ENCODE measurements at regions not wholly inside any gene's neighbourhood (a gene's known extent, or its start where the extent isn't known, plus 50 kb on each side); places are given as distances from the start of the nearest gene placed in this dataset.
"Not testable (repeated sequence)": the region's sequence is repeated elsewhere in the genome, so short reads cannot be mapped to it uniquely, and the experiment has no call there.

DNA sequence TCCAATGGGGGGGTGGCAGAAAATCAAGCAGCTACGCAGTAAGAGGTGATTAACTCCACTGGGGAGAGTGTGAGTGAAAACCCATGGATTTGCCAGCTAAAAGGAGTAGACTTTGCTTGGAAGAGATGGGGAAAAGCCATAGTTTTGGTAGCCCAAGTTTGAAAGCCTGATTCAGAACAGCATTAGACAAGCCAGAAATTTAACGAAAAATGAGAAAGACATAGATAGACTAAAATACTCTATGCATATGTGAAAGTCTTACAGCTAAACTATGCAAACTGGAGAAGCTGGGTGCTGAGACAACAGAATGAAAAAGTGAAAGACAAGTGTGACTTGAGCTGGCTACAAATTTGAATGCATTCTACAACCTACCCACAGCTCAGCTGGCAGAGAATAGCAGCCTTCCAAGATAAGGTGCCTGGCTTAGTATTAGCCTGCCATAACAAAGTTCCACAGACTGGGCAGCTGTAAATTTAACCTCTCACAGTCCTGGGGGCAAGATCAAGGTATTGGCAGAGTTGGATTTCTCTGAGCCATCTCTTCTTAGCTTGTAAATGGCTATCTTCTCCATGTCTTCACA is 156.6 kb downstream of the CDC14C start:
- Histone ChIP-seq H3K36me3 (ENCODE audit: insufficient read depth, low read length) (no peaks in the 10 kb centered on the region), H2AFZ (ENCODE audit: low read depth, low read length) (no peak overlapping the region), H3K9me3 (ENCODE audit: low read length) (peaks cover 6% of the 10 kb centered on the region), H3K4me1 (ENCODE audit: insufficient read depth, low read length) (no peaks in the 10 kb centered on the region), H3K4me3 (ENCODE audit: low read length) (no peak overlapping the region), H3K27me3 (ENCODE audit: insufficient read depth, low read length) (no peaks in the 10 kb centered on the region)

DNA sequence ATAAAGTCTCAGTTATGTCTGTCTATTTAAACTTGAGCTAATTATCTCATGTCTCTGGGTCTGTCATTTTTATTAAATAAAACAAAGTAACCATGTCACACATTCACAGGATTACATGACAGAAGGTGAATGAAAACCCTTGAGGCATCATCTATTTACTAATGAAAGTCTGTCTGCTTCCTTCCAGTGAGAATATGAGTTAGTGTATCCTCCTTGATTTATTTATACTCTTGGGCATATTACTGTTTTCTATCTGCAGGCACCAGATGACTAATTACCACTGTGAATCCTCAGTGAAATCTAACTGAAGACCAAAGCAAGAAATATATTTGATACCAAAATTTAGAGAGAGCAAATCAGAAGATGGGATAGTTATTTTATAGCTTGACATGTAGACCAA is 163.7 kb downstream of the CDC14C start:
- Histone ChIP-seq H3K36me3 (ENCODE audit: insufficient read depth, low read length) (no peaks in the 10 kb centered on the region), H3K4me3 (ENCODE audit: low read length) (no peak overlapping the region), H2AFZ (ENCODE audit: low read depth, low read length) (no peak overlapping the region), H3K4me1 (ENCODE audit: insufficient read depth, low read length) (peaks cover 3% of the 10 kb centered on the region), H3K27me3 (ENCODE audit: insufficient read depth, low read length) (no peaks in the 10 kb centered on the region), H3K9me3 (ENCODE audit: low read length) (no peaks in the 10 kb centered on the region)

DNA sequence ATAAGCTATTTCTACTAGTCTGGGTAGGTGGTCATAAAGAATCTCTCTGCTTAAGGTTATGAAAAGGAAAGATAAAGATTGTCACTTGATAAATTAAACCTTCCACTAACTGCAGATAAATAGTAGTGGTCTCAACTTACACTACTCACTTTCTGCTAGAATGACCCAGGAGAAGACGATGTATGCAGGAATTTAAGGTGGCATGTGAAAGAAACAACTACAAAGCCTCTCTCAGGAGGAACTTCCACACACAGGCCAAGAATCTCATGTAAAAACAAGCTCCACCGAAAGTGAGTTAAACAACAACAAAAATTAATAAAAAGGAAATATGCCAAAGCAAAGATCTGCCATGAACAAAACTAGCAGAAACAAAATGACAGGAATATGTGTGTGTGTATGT is 165.4 kb downstream of the CDC14C start:
- Histone ChIP-seq H3K27me3 (ENCODE audit: insufficient read depth, low read length) (no peaks in the 10 kb centered on the region), H3K4me3 (ENCODE audit: low read length) (no peak overlapping the region)

DNA sequence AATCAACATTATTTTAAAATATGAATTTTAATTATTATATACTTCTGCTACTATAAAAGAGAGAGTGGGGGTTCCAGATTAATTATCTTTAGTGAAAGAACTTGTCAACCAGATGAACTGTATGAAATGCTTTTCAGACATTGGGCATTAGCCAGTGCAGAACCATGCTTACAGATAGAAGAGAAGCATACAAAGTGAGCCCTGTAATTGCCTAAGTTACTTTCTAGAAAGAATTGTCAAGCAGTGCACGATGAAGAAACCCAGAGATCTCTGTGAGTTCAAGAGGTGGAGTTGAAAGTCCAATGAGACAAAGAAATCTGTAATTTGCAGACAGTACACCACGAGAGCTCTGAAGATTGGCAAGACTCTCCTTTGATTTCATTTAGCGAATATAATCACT is 166.7 kb downstream of the CDC14C start:
- Histone ChIP-seq H3K4me3 (ENCODE audit: low read length) (no peak overlapping the region), H3K9me3 (ENCODE audit: low read length) (no peaks in the 10 kb centered on the region), H2AFZ (ENCODE audit: low read depth, low read length) (no peak overlapping the region), H3K27me3 (ENCODE audit: insufficient read depth, low read length) (no peaks in the 10 kb centered on the region), H3K4me1 (ENCODE audit: insufficient read depth, low read length) (peaks cover 10% of the 10 kb centered on the region), H3K36me3 (ENCODE audit: insufficient read depth, low read length) (no peaks in the 10 kb centered on the region)

More for the DNA sequence above, 165.4 kb downstream of the CDC14C start:
- no peaks in the 10 kb centered on the region for H3K9me3 ChIP-seq (ENCODE audit: low read length)
- H2AFZ ChIP-seq (ENCODE audit: low read depth, low read length) = no peak overlapping the region
- H3K4me1 ChIP-seq (ENCODE audit: insufficient read depth, low read length) = peaks cover 6% of the 10 kb centered on the region
- H3K36me3 ChIP-seq (ENCODE audit: insufficient read depth, low read length) = no peaks in the 10 kb centered on the region

DNA sequence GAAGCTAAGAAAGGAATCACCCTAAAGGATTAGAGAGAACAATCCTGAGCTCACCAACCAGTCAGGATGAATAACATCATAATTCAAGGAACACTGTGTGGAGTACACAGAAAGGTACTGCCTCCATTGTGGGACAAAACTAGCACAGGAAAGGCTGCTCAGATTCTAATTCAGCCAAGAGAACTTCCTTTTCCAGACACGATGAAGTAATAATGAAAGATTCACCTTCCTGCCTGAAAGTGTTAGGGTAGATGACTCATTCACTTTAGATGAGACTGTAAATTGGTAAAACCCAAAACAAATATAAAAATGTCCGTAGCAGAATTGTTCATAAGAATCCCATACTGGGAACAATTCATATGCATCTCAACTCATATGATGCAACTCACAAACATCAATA is 167.2 kb downstream of the CDC14C start:
- Histone ChIP-seq H3K4me3 (ENCODE audit: low read length) (no peak overlapping the region), H3K27me3 (ENCODE audit: insufficient read depth, low read length) (no peaks in the 10 kb centered on the region), H3K4me1 (ENCODE audit: insufficient read depth, low read length) (peaks cover 10% of the 10 kb centered on the region)

DNA sequence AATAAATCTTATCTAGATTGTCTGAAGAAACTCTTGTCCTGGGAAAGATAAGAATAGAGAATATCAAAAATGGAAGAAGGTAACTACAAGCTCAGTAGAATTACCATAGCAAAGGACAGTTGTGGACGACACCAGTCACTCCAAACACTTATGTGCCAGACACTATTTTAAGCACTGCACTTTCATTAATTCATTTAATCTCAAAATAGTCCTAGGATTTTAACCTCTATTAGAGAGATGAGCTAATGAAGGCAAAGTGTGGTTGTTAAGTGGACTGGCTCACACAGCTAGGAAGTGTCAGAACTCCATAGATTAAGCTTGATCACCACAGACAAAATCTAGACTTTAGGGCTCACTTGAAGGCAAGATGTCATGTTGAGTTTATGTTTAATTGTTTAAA is 168.9 kb downstream of the CDC14C start:
- Histone ChIP-seq H2AFZ (ENCODE audit: low read depth, low read length) (no peak overlapping the region), H3K4me3 (ENCODE audit: low read length) (no peak overlapping the region), H3K27me3 (ENCODE audit: insufficient read depth, low read length) (no peaks in the 10 kb centered on the region), H3K36me3 (ENCODE audit: insufficient read depth, low read length) (no peaks in the 10 kb centered on the region), H3K4me1 (ENCODE audit: insufficient read depth, low read length) (peaks cover 10% of the 10 kb centered on the region), H3K9me3 (ENCODE audit: low read length) (no peaks in the 10 kb centered on the region)

More for the DNA sequence above, 167.2 kb downstream of the CDC14C start:
- no peaks in the 10 kb centered on the region for H3K9me3 ChIP-seq (ENCODE audit: low read length)
- no peaks in the 10 kb centered on the region for H3K36me3 ChIP-seq (ENCODE audit: insufficient read depth, low read length)
- H2AFZ ChIP-seq (ENCODE audit: low read depth, low read length) = no peak overlapping the region

DNA sequence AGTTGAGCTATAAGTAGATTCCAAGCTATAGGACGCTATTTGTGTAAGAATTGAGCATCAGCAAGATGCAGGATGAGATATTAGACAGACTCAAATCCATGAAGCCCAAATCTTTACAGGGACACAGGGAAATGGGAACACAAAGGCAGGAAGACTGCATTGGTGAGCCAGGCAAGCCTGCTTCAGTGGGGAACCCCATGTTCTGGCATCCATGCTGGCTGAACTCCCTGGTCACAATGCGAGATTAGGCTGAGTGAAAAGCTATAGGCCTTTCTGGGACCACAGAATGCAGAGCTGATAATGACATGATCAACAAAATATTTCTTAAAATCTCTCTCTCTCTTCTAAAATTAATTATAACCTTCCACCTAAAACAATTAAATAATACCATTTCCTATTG is 170.5 kb downstream of the CDC14C start:
- H2AFZ ChIP-seq (ENCODE audit: low read depth, low read length) = no peak overlapping the region
- H3K9me3 ChIP-seq (ENCODE audit: low read length) = no peaks in the 10 kb centered on the region
- no peak overlapping the region for H3K4me3 ChIP-seq (ENCODE audit: low read length)
- H3K27me3 ChIP-seq (ENCODE audit: insufficient read depth, low read length) = no peaks in the 10 kb centered on the region
- H3K4me1 ChIP-seq (ENCODE audit: insufficient read depth, low read length) = peaks cover 16% of the 10 kb centered on the region
- no peaks in the 10 kb centered on the region for H3K36me3 ChIP-seq (ENCODE audit: insufficient read depth, low read length)

DNA sequence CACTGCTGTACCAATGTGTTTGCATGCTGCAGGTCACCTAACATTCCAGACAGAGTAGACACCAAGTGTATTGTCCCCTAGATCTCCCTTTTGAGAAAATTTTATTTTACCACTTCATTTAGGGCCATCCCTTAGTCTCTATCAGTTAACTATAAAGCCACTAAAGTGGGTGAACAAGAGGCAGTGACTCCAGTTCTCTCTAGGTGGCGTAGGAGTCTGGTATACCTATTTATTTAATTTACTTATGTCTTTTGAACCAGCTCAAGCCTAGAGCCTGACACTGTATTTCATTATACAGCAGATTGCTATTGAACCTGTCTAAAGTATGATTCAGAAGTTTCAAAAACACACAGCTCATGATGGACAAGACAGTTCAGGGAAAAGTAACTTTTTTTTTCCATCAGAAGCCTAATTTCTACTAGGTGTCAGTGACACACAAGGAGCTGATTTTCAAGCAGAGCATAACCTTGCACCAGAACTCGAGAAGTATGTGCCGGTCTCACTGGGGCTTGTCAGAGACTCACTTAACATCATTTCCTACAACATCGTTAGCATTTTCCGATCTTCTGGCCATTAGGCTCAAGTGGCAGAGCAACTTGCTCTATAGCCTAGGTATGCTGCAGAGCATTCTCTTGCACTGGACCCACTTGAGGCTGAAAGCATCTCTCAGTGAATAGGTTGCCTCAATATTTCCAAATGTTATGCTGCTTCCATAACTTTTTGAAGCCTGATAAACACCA is 175.4 kb downstream of the CDC14C start:
- H3K9me3 ChIP-seq (ENCODE audit: low read length) = no peaks in the 10 kb centered on the region
- peaks cover 42% of the 10 kb centered on the region for H3K4me1 ChIP-seq (ENCODE audit: insufficient read depth, low read length)
- H3K27me3 ChIP-seq (ENCODE audit: insufficient read depth, low read length) = no peaks in the 10 kb centered on the region
- H3K36me3 ChIP-seq (ENCODE audit: insufficient read depth, low read length) = no peaks in the 10 kb centered on the region
- no peak overlapping the region for H3K4me3 ChIP-seq (ENCODE audit: low read length)
- no peak overlapping the region for H2AFZ ChIP-seq (ENCODE audit: low read depth, low read length)

DNA sequence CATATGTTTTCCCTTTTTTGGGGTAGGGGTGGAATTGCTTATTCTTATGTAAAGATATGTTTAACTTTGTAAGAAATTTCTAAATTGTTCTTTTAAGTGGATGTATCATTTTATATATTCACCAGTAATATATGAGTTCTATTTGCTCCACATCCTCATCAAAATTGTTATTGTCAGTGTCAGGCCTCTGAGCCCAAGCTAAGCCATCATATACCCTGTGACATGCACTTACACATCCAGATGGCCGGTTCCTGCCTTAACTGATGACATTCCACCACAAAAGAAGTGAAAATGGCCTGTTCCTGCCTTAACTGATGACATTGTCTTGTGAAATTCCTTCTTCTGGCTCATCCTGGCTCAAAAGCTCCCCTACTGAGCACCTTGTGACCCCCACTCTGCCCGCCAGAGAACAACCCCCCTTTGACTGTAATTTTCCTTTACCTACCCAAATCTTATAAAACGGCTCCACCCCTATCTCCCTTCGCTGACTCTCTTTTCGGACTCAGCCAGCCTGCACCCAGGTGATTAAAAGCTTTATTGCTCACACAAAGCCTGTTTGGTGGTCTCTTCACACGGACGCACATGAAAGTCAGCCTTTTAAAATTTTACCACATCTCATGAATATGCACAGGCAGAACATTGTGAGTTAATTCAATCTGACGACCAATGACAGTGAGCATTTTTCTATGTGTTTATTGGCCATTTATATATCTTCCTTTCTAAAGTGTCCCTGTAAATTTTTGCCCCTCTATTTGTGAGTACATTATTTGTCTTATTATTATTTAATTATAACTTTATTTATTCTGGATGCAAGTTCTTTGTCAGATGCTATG is 176.8 kb downstream of the CDC14C start:
- peaks cover 38% of the 10 kb centered on the region for H3K4me1 ChIP-seq (ENCODE audit: insufficient read depth, low read length)
- H3K4me3 ChIP-seq (ENCODE audit: low read length); H3K9me3 ChIP-seq (ENCODE audit: low read length); H3K36me3 ChIP-seq (ENCODE audit: insufficient read depth, low read length); H2AFZ ChIP-seq (ENCODE audit: low read depth, low read length); H3K27me3 ChIP-seq (ENCODE audit: insufficient read depth, low read length): not testable (repeated sequence)

DNA sequence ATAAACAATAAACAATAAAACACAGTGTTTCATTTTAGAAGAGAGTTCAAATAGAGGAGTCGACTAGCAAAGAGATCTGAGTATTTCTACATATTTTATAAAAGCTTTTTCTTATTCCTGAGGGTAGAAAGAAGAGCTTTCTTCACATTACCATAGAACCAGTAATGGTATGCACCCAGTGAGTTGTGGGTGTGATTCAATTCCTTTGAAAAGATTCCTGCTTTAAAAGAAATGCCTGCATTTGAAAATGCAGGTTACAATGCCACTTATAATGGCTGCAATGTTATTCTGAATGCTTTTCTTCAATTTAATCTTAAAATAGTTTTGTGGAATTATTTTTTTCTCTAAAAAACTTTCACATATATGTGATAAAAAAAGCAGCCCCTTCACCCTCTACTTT is 178.1 kb downstream of the CDC14C start:
- Histone ChIP-seq H3K27me3 (ENCODE audit: insufficient read depth, low read length) (no peaks in the 10 kb centered on the region), H3K4me3 (ENCODE audit: low read length) (no peak overlapping the region), H2AFZ (ENCODE audit: low read depth, low read length) (no peak overlapping the region), H3K4me1 (ENCODE audit: insufficient read depth, low read length) (peaks cover 38% of the 10 kb centered on the region), H3K36me3 (ENCODE audit: insufficient read depth, low read length) (no peaks in the 10 kb centered on the region), H3K9me3 (ENCODE audit: low read length) (peaks cover under 1% of the 10 kb centered on the region)

DNA sequence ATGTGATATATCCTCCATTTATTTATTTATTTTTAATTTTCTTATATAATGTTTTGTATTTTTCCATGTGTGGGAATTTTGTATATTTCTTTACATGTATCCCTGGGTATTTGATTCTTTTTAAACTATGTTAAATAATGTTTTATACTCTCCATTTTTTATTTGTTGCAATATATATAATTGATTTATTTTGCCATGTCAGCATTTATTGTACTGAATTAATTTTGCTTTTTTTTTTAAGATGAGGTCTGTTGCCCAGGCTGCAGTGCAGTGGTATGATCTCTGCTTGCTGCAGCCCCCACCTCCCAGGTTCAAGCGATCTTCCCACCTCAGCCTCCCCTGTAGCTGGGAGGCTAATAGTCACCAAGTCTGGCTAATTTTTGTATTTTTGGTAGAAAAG is 187.4 kb downstream of the CDC14C start:
- peaks cover 2% of the 10 kb centered on the region for H3K4me1 ChIP-seq (ENCODE audit: insufficient read depth, low read length)
- peaks cover 9% of the 10 kb centered on the region for H3K9me3 ChIP-seq (ENCODE audit: low read length)
- H3K36me3 ChIP-seq (ENCODE audit: insufficient read depth, low read length) = no peaks in the 10 kb centered on the region
- H3K4me3 ChIP-seq (ENCODE audit: low read length) = no peak overlapping the region
- no peaks in the 10 kb centered on the region for H3K27me3 ChIP-seq (ENCODE audit: insufficient read depth, low read length)
- no peak overlapping the region for H2AFZ ChIP-seq (ENCODE audit: low read depth, low read length)

DNA sequence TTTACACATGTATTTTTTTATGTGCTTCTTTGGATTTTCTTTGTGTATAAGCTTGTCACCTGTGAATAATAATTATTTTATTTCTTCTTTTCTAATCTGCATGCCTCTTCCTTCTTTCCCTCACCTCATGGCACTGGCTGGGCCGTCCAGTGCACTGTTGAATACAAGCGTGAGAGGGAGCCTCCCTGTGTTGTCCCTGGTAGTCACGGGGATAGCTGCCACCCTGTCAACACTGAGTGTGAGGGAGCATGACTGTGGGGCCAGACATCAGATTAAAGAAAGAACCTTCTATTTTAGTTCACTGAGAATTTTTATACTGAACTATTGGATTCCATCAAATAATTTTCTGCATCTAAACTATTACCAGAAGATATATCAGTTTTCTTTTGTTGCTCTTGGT is 187.9 kb downstream of the CDC14C start:
- Histone ChIP-seq H3K27me3 (ENCODE audit: insufficient read depth, low read length) (no peaks in the 10 kb centered on the region), H2AFZ (ENCODE audit: low read depth, low read length) (no peak overlapping the region), H3K4me3 (ENCODE audit: low read length) (no peak overlapping the region), H3K36me3 (ENCODE audit: insufficient read depth, low read length) (no peaks in the 10 kb centered on the region), H3K9me3 (ENCODE audit: low read length) (peaks cover 9% of the 10 kb centered on the region), H3K4me1 (ENCODE audit: insufficient read depth, low read length) (peaks cover 2% of the 10 kb centered on the region)

DNA sequence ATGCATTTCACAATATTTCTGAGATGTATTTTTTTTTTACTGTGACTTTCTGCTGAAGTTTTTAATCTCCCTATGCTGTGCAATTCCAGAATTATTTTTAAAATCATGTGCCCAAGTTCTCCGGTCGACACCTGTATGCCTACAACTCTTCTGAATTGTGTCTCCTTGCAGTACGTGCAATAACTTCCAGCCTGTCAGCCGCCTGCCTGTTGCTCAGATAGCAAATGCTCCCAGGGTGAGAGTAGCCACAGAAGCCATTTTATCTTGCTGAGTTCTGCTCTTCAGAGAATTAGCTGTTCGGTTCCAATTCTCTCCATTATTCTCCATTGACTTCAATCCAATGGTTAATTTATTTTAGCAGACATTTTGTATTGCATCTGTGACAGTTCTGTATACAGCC is 188.3 kb downstream of the CDC14C start:
- Histone ChIP-seq H3K4me3 (ENCODE audit: low read length) (no peak overlapping the region), H3K27me3 (ENCODE audit: insufficient read depth, low read length) (no peaks in the 10 kb centered on the region), H2AFZ (ENCODE audit: low read depth, low read length) (no peak overlapping the region), H3K4me1 (ENCODE audit: insufficient read depth, low read length) (peaks cover 2% of the 10 kb centered on the region), H3K36me3 (ENCODE audit: insufficient read depth, low read length) (no peaks in the 10 kb centered on the region), H3K9me3 (ENCODE audit: low read length) (peaks cover 5% of the 10 kb centered on the region)

Measured in neuron (in vitro differentiated cells).